ENCODE measurements at regions not wholly inside any gene's neighbourhood (a gene's known extent, or its start where the extent isn't known, plus 50 kb on each side); places are given as distances from the start of the nearest gene placed in this dataset.

- TF ChIP-seq POLR2AphosphoS5 (IDR thresholded peaks at IDR 0.05) (no peak), CTCF (IDR thresholded peaks at IDR 0.05) (no peak), EP300 (IDR thresholded peaks at IDR 0.05) (no peak), POLR2A (IDR thresholded peaks at IDR 0.05) (no peak)
- no peaks in the 10 kb centered on the region for H3K4me1 ChIP-seq
- H3K36me3 ChIP-seq, result no peaks in the 10 kb centered on the region
- no peak for DNase-seq
- H3K4me3 ChIP-seq, result no peak overlapping the region
- H3K9me3 ChIP-seq, result no peaks in the 10 kb centered on the region
- intact Hi-C loops (cut with DNase I; ENCODE audit: low total_unique reads), result no loop called here
- H3K27ac ChIP-seq, result no peak overlapping the region
- WGBS, 5 donors, result 86 to 97% (median 93%) methylated on average over 1 of the region's 1 CpG
- H3K27me3 ChIP-seq, result peaks cover 0 to 36% (median 6%) of the 10 kb centered on the region in 3 donors
Measured at GRCh38 chr1:37148663-37149062, 114.3 kb upstream of the GRIK3 start.

GRCh38 chr1:37149296-37149695 is 115.0 kb upstream of the GRIK3 start:
- no peak for TF ChIP-seq EP300 (IDR thresholded peaks at IDR 0.05)
- no peak for TF ChIP-seq POLR2A (IDR thresholded peaks at IDR 0.05)
- no peak for TF ChIP-seq CTCF (IDR thresholded peaks at IDR 0.05)
- TF ChIP-seq POLR2AphosphoS5 (IDR thresholded peaks at IDR 0.05), result no peak
- 52 to 78% (median 73%) methylated on average over 9 of the region's 9 CpGs for WGBS, 5 donors
- Histone ChIP-seq H3K9me3 (no peaks in the 10 kb centered on the region), H3K27ac (no peak overlapping the region), H3K4me3 (no peak overlapping the region), H3K36me3 (no peaks in the 10 kb centered on the region), H3K27me3 (peaks cover 0 to 33% (median 6%) of the 10 kb centered on the region in 3 donors), H3K4me1 (no peaks in the 10 kb centered on the region)
- DNase-seq, result peak in 1 of 2 donors; percentile 12
- intact Hi-C loops (cut with DNase I; ENCODE audit: low total_unique reads), result no loop called here

- H3K27ac ChIP-seq, result no peak overlapping the region
- H3K4me1 ChIP-seq, result no peaks in the 10 kb centered on the region
- no peaks in the 10 kb centered on the region for H3K36me3 ChIP-seq
- WGBS, 5 donors, result 57 to 79% (median 65%) methylated on average over 5 of the region's 5 CpGs
- H3K9me3 ChIP-seq, result peaks cover 0 to 4% (median 0%) of the 10 kb centered on the region in 4 donors
- no peak overlapping the region for H3K4me3 ChIP-seq
- DNase-seq, result no peak
- TF ChIP-seq POLR2AphosphoS5 (IDR thresholded peaks at IDR 0.05) (no peak), POLR2A (IDR thresholded peaks at IDR 0.05) (no peak), CTCF (IDR thresholded peaks at IDR 0.05) (no peak), EP300 (IDR thresholded peaks at IDR 0.05) (no peak)
- H3K27me3 ChIP-seq, result peaks cover 0 to 43% (median 6%) of the 10 kb centered on the region in 3 donors
- intact Hi-C loops (cut with DNase I; ENCODE audit: low total_unique reads), result no loop called here
Measured at GRCh38 chr1:37150986-37151385, 116.7 kb upstream of the GRIK3 start.

- Histone ChIP-seq H3K36me3 (no peaks in the 10 kb centered on the region), H3K4me1 (no peaks in the 10 kb centered on the region), H3K9me3 (peaks cover 0 to 4% (median 0%) of the 10 kb centered on the region in 4 donors), H3K27me3 (peaks cover 0 to 44% (median 6%) of the 10 kb centered on the region in 3 donors), H3K27ac (no peak overlapping the region), H3K4me3 (no peak overlapping the region)
- no peak for DNase-seq
- no peak for TF ChIP-seq POLR2AphosphoS5 (IDR thresholded peaks at IDR 0.05)
- no peak for TF ChIP-seq EP300 (IDR thresholded peaks at IDR 0.05)
- no peak for TF ChIP-seq CTCF (IDR thresholded peaks at IDR 0.05)
- no peak for TF ChIP-seq POLR2A (IDR thresholded peaks at IDR 0.05)
- intact Hi-C loops (cut with DNase I; ENCODE audit: low total_unique reads), result no loop called here
- 48 to 70% (median 67%) methylated on average over 3 of the region's 3 CpGs for WGBS, 5 donors
Measured at GRCh38 chr1:37151789-37152188, 117.5 kb upstream of the GRIK3 start.
